SK-N-SH treated with all-trans-retinoic acid at 6 μM for 48 hours (cell line): ENCODE measurements at regions not wholly inside any gene's neighbourhood (a gene's known extent, or its start where the extent isn't known, plus 50 kb on each side); places are given as distances from the start of the nearest gene placed in this dataset.

Experiments
- ATAC-seq: fragments of 200-7000 bp; cut with Tn5 transposase; 3 replicates; pipeline ENCODE4 v1.9.1; 2020; ENCODE audit warnings: mild to moderate bottlenecking, moderate library complexity
- BACH2 ChIP-seq: fragments of 250-450 bp; sonication (Bioruptor Pico); IDR thresholded peaks from 2 replicates; pipeline ENCODE4 v1.9.0; 2021; ENCODE audit warnings: mild to moderate bottlenecking, borderline replicate concordance
- CSDC2 ChIP-seq: fragments of 250-450 bp; sonication (Bioruptor Pico); IDR thresholded peaks from 2 replicates; pipeline ENCODE4 v1.5.0; 2020; ENCODE audit warnings: mild to moderate bottlenecking, moderate library complexity
- ESRRG ChIP-seq: fragments of 250-450 bp; sonication (Bioruptor Pico); IDR thresholded peaks from 2 replicates; pipeline ENCODE4 v1.6.1; 2021; ENCODE audit warnings: mild to moderate bottlenecking
- GLIS3 ChIP-seq: fragments of 250-450 bp; sonication (Bioruptor Pico); IDR thresholded peaks from 2 replicates; pipeline ENCODE4 v1.5.0; 2020; ENCODE audit warnings: mild to moderate bottlenecking, moderate library complexity
- ISL1 ChIP-seq: fragments of 250-450 bp; sonication (Bioruptor Pico); IDR thresholded peaks from 2 replicates; pipeline ENCODE4 v2.1.2; 2022; ENCODE audit warnings: mild to moderate bottlenecking, moderate library complexity
- OSR1 ChIP-seq: fragments of 250-450 bp; sonication (Bioruptor Pico); IDR thresholded peaks from 2 replicates; pipeline ENCODE4 v1.8.0; 2022; ENCODE audit warnings: moderate library complexity, mild to moderate bottlenecking, inconsistent platforms
- PPARA ChIP-seq: fragments of 250-450 bp; sonication (Bioruptor Pico); IDR thresholded peaks from 2 replicates; pipeline ENCODE4 v1.5.0; 2020; ENCODE audit warnings: mild to moderate bottlenecking, borderline replicate concordance
- RARB ChIP-seq: fragments of 250-450 bp; sonication (Bioruptor Pico); IDR thresholded peaks from 2 replicates; pipeline ENCODE4 v1.8.0; 2021; ENCODE audit warnings: mild to moderate bottlenecking, moderate library complexity
- SNAI2 ChIP-seq: fragments of 250-450 bp; sonication (Bioruptor Pico); IDR thresholded peaks from 2 replicates; pipeline ENCODE4 v1.5.0; 2020; ENCODE audit warnings: mild to moderate bottlenecking, moderate library complexity
- TCF4 ChIP-seq: fragments of 250-450 bp; sonication (Bioruptor Pico); IDR thresholded peaks from 2 replicates; pipeline ENCODE4 v1.8.0; 2021; ENCODE audit warnings: mild to moderate bottlenecking, moderate library complexity, borderline replicate concordance
- TOX ChIP-seq: fragments of 250-450 bp; sonication (Bioruptor Pico); IDR thresholded peaks from 2 replicates; pipeline ENCODE4 v1.8.0; 2021; ENCODE audit warnings: mild to moderate bottlenecking, moderate library complexity, borderline replicate concordance
- ZC3H10 ChIP-seq: fragments of 250-450 bp; sonication (Bioruptor Pico); IDR thresholded peaks from 2 replicates; pipeline ENCODE4 v1.5.1; 2021; ENCODE audit warnings: mild to moderate bottlenecking, moderate library complexity
- ZFP3 ChIP-seq: fragments of 250-450 bp; sonication (Bioruptor Pico); IDR thresholded peaks from 2 replicates; pipeline ENCODE4 v1.5.0; 2020; ENCODE audit warnings: mild to moderate bottlenecking, moderate library complexity
- ZFP30 ChIP-seq: fragments of 450-650 bp; formaldehyde crosslinking; IDR thresholded peaks from 2 replicates; pipeline ENCODE4 v1.5.0; 2022; ENCODE audit warnings: mild to moderate bottlenecking, moderate library complexity
- ZNF565 ChIP-seq: fragments of 450-650 bp; formaldehyde crosslinking; conservative IDR thresholded peaks from 2 replicates; pipeline ENCODE4 v1.5.0; 2020; ENCODE audit warnings: low read depth, mild to moderate bottlenecking, moderate library complexity
- ZNF8 ChIP-seq: fragments of 450-650 bp; formaldehyde crosslinking; IDR thresholded peaks from 2 replicates; pipeline ENCODE4 v1.5.0; 2020; ENCODE audit warnings: mild to moderate bottlenecking, moderate library complexity
- TF ChIP-seq, protein P1 (sequence below): fragments of 250-450 bp; sonication (Bioruptor Pico); IDR thresholded peaks from 2 replicates; pipeline ENCODE4 v1.5.1; 2020; ENCODE audit warnings: low read depth, mild to moderate bottlenecking, moderate library complexity
- TF ChIP-seq, protein P2 (sequence below): fragments of 250-450 bp; sonication (Bioruptor Pico); IDR thresholded peaks from 2 replicates; pipeline ENCODE4 v1.5.0; 2020; ENCODE audit warnings: mild to moderate bottlenecking, moderate library complexity
- TF ChIP-seq, protein P3 (sequence below): fragments of 250-450 bp; sonication (Bioruptor Pico); IDR thresholded peaks from 2 replicates; pipeline ENCODE4 v1.5.1; 2021; ENCODE audit warnings: mild to moderate bottlenecking, moderate library complexity
- TF ChIP-seq, protein P4 (sequence below): fragments of 250-450 bp; sonication (Bioruptor Pico); IDR thresholded peaks from 2 replicates; pipeline ENCODE4 v1.8.0; 2021; ENCODE audit warnings: low read depth, mild to moderate bottlenecking, moderate library complexity, borderline replicate concordance
- TF ChIP-seq, protein P5 (sequence below): fragments of 250-450 bp; sonication (Bioruptor Pico); IDR thresholded peaks from 2 replicates; pipeline ENCODE4 v1.8.0; 2020; ENCODE audit warnings: mild to moderate bottlenecking, moderate library complexity, borderline replicate concordance

DNA sequence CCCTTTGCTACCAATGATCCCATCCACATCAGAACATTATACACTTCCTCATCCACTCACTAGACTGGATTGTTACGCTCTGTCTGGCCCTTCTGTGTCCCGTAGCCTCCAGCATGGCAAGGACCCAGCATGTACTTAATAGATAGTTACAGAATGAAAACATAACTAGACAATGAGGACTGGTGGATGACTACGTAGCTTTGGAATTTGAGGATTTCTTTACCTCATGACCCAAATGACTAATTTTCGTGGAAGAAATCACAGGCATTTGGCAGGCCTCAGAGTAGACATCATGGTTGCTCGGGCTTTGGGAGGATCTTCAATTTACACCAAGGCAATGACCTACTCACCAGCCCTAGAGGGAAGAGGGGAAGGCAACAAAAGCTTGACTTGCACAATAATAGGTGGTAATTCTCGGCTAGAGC is 299.8 kb downstream of the TLE1 start:
- peak; percentile 98 for ATAC-seq
- TF ChIP-seq ISL1 (CRISPR knock-in tag) = peak; percentile 82
- TF ChIP-seq RARB (CRISPR knock-in tag) = no peak
- TF ChIP-seq, protein P1, sequence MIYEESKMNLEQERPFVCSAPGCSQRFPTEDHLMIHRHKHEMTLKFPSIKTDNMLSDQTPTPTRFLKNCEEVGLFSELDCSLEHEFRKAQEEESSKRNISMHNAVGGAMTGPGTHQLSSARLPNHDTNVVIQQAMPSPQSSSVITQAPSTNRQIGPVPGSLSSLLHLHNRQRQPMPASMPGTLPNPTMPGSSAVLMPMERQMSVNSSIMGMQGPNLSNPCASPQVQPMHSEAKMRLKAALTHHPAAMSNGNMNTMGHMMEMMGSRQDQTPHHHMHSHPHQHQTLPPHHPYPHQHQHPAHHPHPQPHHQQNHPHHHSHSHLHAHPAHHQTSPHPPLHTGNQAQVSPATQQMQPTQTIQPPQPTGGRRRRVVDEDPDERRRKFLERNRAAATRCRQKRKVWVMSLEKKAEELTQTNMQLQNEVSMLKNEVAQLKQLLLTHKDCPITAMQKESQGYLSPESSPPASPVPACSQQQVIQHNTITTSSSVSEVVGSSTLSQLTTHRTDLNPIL (CRISPR knock-in tag) = peak; percentile 82
- peak; percentile 20; the same call in 1 of the 2 replicates for TF ChIP-seq SNAI2 (CRISPR knock-in tag)
- TF ChIP-seq ZC3H10 (CRISPR knock-in tag) = no peak
- TF ChIP-seq, all 23 proteins: peak for 3

DNA sequence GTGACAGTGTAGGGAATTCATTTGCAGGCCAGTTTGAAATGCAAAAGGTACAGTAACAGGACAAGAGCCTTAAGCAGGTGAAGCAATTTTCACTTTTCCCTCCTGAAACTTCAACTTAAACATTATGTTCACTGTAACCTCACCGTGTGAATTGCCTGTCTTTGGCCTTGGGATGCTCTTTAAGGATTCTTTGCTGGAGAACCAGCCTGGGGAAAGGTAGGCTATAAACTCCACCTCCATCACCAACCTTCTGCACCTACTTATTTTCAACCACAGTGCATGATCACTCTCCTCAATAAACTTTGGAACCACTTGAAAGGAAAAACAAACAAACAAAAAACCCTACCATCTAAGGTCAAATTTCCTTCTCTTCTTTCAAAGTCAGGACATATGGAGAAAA is 300.5 kb downstream of the TLE1 start:
- no peak for TF ChIP-seq ISL1 (CRISPR knock-in tag)
- no peak for TF ChIP-seq GLIS3 (CRISPR knock-in tag)
- TF ChIP-seq ZFP3 (CRISPR knock-in tag) = no peak
- TF ChIP-seq, protein P2, sequence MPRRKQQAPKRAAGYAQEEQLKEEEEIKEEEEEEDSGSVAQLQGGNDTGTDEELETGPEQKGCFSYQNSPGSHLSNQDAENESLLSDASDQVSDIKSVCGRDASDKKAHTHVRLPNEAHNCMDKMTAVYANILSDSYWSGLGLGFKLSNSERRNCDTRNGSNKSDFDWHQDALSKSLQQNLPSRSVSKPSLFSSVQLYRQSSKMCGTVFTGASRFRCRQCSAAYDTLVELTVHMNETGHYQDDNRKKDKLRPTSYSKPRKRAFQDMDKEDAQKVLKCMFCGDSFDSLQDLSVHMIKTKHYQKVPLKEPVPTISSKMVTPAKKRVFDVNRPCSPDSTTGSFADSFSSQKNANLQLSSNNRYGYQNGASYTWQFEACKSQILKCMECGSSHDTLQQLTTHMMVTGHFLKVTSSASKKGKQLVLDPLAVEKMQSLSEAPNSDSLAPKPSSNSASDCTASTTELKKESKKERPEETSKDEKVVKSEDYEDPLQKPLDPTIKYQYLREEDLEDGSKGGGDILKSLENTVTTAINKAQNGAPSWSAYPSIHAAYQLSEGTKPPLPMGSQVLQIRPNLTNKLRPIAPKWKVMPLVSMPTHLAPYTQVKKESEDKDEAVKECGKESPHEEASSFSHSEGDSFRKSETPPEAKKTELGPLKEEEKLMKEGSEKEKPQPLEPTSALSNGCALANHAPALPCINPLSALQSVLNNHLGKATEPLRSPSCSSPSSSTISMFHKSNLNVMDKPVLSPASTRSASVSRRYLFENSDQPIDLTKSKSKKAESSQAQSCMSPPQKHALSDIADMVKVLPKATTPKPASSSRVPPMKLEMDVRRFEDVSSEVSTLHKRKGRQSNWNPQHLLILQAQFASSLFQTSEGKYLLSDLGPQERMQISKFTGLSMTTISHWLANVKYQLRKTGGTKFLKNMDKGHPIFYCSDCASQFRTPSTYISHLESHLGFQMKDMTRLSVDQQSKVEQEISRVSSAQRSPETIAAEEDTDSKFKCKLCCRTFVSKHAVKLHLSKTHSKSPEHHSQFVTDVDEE (CRISPR knock-in tag) = no peak
- TF ChIP-seq OSR1 (CRISPR knock-in tag) = no peak
- TF ChIP-seq PPARA (CRISPR knock-in tag) = no peak
- TF ChIP-seq TCF4 (CRISPR knock-in tag) = no peak
- no peak for ATAC-seq

DNA sequence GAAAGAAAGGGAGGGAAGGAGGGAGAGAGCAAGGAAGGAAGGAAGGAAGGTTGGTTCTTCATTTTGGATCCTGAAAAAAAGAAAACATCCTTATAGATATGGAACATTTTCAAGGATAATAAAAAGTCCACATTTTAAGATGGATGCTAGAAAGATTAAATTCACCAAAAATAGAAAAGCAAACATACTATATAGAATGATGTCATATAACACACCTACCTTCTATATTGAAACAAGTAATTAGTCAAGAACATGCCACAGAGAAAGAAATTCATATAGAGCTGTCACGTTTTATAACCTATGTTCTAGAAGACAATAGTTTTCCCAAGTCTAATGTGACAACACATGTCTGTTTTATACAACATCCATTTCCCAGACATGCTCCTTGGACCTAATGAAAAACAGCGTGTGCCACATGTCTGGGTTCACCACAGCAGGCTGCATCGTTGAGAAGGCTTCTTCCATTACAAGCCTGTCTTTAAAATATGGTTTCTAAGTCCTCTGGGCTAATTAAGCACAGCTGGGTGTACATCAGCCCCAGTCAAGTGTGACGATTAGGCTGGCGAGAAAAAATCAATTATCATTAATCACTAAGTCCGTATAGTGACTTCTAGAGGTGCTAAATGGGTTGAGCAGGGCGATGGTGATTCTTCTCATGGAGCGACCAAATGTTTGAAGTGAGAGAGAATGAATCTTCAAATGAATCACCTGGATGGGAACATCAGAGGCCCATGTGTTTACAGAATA is 301.8 kb downstream of the TLE1 start:
- no peak for TF ChIP-seq SNAI2 (CRISPR knock-in tag)
- no peak for TF ChIP-seq TCF4 (CRISPR knock-in tag)
- TF ChIP-seq, protein P3, sequence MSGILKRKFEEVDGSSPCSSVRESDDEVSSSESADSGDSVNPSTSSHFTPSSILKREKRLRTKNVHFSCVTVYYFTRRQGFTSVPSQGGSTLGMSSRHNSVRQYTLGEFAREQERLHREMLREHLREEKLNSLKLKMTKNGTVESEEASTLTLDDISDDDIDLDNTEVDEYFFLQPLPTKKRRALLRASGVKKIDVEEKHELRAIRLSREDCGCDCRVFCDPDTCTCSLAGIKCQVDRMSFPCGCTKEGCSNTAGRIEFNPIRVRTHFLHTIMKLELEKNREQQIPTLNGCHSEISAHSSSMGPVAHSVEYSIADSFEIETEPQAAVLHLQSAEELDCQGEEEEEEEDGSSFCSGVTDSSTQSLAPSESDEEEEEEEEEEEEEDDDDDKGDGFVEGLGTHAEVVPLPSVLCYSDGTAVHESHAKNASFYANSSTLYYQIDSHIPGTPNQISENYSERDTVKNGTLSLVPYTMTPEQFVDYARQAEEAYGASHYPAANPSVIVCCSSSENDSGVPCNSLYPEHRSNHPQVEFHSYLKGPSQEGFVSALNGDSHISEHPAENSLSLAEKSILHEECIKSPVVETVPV (CRISPR knock-in tag) = no peak
- no peak for TF ChIP-seq RARB (CRISPR knock-in tag)
- TF ChIP-seq CSDC2 (CRISPR knock-in tag) = no peak
- TF ChIP-seq BACH2 = no peak
- no peak for TF ChIP-seq ZFP30 (CRISPR knock-in tag)
- no peak for TF ChIP-seq OSR1 (CRISPR knock-in tag)
- no peak for TF ChIP-seq ZC3H10 (CRISPR knock-in tag)
- no peak for TF ChIP-seq ZNF565
- no peak for TF ChIP-seq TOX (CRISPR knock-in tag)
- TF ChIP-seq, protein P1 (CRISPR knock-in tag) = no peak
- TF ChIP-seq ZNF8 (CRISPR knock-in tag) = no peak
- TF ChIP-seq, protein P4, sequence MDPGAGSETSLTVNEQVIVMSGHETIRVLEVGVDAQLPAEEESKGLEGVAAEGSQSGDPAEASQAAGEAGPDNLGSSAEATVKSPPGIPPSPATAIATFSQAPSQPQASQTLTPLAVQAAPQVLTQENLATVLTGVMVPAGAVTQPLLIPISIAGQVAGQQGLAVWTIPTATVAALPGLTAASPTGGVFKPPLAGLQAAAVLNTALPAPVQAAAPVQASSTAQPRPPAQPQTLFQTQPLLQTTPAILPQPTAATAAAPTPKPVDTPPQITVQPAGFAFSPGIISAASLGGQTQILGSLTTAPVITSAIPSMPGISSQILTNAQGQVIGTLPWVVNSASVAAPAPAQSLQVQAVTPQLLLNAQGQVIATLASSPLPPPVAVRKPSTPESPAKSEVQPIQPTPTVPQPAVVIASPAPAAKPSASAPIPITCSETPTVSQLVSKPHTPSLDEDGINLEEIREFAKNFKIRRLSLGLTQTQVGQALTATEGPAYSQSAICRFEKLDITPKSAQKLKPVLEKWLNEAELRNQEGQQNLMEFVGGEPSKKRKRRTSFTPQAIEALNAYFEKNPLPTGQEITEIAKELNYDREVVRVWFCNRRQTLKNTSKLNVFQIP (CRISPR knock-in tag) = no peak
- TF ChIP-seq ISL1 (CRISPR knock-in tag) = no peak

DNA sequence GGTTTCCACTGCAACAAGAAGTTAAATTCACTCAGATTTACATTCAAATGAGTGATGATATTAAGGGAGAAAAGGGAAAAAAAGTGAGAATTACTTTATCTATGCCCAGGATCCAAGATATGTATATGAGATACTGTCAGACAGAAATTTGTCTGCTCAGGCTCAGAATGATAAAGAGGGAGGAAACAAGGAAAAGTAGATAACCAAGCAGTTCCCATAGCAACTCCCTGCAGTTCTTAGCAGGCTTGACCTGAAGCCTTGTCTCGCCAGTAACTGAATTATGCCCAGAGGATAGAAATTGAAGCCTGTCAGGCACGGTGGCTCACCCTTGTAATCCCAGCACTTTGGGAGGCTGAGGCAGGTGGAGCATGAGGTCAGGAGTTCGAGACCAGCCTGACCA is 304.4 kb downstream of the TLE1 start:
- ATAC-seq = no peak
- TF ChIP-seq ZFP30 (CRISPR knock-in tag) (no peak), ESRRG (CRISPR knock-in tag) (no peak), BACH2 (no peak), TCF4 (CRISPR knock-in tag) (peak; percentile 81), GLIS3 (CRISPR knock-in tag) (no peak), ZNF565 (no peak)
- TF ChIP-seq, protein P5, sequence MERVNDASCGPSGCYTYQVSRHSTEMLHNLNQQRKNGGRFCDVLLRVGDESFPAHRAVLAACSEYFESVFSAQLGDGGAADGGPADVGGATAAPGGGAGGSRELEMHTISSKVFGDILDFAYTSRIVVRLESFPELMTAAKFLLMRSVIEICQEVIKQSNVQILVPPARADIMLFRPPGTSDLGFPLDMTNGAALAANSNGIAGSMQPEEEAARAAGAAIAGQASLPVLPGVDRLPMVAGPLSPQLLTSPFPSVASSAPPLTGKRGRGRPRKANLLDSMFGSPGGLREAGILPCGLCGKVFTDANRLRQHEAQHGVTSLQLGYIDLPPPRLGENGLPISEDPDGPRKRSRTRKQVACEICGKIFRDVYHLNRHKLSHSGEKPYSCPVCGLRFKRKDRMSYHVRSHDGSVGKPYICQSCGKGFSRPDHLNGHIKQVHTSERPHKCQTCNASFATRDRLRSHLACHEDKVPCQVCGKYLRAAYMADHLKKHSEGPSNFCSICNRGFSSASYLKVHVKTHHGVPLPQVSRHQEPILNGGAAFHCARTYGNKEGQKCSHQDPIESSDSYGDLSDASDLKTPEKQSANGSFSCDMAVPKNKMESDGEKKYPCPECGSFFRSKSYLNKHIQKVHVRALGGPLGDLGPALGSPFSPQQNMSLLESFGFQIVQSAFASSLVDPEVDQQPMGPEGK (CRISPR knock-in tag) = no peak
- TF ChIP-seq, protein P2 (CRISPR knock-in tag) = peak; percentile 67; the same call in 1 of the 2 replicates

More for the DNA sequence above, 301.8 kb downstream of the TLE1 start:
- ATAC-seq = no peak
